ENCODE measurements at regions not wholly inside any gene's neighbourhood (a gene's known extent, or its start where the extent isn't known, plus 50 kb on each side); places are given as distances from the start of the nearest gene placed in this dataset.
A peak's percentile ranks its signal among the peaks of the same experiment; 100 is the strongest.

DNA sequence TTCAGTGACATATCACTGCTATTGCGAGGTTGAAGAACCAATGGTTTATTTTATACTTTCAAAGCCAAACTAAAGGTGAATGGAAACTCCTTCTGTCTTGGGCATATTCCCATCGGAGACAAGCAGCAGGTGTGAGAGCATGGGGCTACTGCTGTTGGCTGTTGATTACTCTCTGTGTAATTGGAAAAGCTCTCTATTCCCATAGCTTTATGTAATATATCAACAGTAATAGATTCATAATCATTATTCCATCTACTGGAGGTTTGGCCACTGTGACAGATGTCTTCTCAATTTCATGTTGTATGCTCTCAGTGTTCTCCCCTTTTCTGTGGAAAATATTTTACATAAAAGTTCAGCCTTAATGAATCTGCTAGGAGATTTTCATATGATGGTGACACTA is 352.0 kb downstream of the BTG1 start:
- no peak for DNase-seq (ENCODE audit: low read depth in 2 of 2)

DNA sequence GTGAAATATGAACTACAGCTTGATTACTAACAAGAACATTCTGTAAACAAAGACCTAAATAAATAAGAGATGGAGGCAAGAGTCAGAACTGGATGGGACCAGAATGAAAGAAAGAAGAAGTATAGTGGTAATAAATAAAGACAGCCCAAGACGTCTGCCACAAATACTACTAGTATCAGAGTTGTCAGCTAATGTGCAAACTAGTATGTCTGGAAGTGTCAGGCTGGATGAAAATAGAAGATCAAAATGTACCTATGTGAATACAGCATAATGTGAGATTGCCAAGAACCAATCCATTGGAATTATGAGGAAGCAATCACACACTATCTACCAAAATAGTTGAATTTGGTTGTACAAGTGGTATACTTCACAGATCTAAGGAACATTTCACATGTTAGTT is 353.0 kb downstream of the BTG1 start:
- DNase-seq (ENCODE audit: low read depth in 2 of 2): no peak

DNA sequence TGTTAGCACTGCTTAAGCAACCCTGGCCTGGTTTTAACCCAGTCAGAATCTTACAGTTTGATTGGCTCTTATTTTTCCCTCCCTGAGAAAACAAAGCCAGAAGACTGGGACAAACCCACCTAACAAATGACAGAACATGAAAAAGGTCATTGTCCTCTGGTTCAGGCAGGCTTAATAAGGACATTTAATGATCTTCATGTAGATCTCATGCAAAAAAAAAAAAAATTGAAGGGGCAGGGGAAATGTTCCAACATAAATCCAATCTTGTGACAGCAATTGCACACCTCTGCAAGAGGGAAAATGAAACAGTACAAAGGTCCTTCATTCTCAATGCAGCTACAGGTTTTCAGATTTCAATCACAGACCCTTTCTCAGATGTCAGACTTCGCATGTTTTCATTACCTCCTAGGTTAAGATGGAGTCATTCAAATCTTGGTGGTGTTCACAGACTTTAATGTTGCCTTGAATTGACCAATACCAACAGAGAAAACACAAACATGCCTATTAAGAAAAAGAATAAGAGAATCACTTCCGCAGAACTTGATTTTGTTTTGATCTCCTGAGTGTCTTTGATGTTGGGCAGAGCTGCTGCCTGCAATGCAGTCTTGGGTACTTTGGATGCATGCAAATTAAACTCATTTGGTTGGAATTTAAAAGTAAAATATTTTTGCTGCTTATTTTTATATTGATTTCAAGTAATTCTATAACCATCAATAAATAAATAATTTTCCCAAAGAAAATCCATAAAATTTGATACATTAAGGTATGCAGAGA is 359.0 kb downstream of the BTG1 start:
- DNase-seq (ENCODE audit: low read depth in 2 of 2): no peak

DNA sequence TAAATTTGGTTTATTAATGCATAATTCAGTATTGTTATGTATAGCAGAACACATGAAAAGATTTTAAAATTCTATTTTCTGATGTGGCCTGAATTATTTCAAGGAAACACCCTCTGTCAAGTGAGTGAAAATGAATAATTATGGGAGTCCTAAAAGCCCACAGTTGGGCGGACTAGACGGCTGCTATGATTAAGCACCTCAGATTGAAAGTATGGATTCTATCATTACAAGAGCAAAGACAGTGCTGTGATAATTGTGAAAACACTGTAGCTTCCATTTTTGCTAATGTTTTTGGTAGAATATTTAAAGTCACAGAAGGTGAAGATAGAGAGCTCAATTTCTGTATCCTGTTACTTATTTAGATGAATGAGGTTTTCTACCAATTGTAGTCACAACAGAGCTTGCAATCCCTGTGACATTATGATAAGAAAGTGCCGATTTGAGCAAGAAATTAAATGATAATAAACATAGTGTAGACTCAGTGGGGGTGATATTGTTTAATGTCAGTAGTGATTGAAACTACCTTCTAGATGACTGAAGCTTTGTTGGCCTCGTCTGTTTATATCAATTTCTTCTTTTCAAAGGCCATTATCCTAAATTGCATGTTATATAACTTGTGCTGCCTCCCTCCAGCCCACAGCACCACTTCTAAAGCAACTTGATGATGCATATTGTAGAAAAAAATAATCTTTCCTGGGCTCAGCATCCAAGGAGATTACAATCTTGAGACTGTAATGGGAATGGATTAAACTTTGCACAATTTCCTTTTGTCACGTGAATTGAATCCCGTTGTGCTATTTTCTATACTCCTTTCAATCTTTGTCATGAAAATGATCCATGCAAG is 359.8 kb downstream of the BTG1 start:
- DNase-seq (ENCODE audit: low read depth in 2 of 2): no peak

DNA sequence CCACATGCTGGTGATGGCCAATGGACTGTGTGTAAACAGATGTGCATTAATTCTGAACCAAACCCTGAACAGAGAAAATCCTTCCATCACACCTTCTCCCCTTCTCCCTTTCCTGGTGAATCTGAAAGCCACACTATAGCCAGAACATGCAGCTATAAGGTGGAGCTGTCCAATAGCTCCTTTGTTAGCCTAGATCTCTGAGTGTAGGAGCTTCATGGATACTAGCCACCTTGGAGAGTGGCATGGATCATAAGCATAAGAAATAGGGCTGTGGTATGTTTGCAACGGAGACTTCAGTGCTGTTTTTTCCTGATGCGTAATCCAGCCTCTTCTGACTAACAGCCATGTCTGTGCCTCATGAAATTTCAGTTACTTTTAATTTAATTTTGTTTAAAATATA is 364.5 kb downstream of the BTG1 start:
- DNase-seq (ENCODE audit: low read depth in 2 of 2): peak in 1 of 2 experiments; percentile 17

DNA sequence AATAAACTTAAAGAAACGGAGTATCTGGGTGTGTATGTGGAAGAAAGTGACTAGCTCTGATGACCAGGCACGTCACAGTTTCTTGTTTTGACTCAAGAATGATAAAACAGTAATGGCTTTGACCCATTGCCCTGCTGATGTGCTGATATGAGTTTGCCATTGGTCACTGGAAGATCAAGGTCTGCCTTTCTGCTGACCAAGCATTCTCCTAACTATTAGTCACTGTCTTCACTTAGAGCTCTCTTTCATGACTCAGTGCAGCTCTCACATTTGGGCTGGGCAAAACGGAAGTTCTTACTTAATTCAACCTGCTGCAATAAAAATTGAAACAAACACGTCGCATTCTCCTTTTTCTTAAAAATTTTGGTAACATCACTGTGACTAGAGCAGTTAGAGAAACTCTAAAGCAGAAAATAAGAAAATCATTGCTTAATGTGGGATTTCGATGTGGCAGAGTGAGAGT is 366.7 kb downstream of the BTG1 start:
- DNase-seq (ENCODE audit: low read depth in 2 of 2): peak; percentile 35 to 36

DNA sequence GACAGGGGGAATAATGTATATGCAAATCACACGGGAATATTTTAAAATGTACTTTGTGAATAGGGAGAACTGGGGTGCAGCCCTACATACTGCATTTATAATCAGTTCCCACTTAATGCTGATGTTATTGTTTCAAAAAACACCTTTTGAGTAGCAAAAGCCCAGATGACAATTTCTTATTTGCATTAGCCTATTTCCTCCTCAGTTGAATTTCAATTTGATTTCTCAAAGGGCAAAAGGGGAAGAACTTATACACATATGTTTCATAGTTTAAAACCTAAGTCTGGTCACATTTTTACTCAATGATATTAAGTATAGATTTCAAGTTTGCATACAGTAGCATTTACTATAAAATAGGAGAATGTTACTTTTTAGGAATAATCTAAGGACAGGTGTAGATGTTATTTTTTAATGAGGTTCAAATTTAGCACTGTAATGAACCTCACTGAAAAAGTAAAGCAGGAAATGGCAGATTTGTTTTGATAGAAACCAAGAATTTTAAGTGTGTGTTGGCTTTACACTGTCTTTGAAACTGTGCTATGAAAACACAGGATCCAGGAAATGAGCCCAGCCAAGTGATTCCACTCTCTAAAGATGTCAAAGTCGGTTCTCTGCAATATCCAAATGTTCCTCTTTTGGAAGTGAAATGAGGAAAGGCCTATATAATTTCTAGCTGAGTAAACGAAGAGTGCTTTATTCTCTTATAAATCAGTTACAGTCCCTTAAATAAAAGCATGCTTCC is 367.4 kb downstream of the BTG1 start:
- no peak for DNase-seq (ENCODE audit: low read depth in 2 of 2)

DNA sequence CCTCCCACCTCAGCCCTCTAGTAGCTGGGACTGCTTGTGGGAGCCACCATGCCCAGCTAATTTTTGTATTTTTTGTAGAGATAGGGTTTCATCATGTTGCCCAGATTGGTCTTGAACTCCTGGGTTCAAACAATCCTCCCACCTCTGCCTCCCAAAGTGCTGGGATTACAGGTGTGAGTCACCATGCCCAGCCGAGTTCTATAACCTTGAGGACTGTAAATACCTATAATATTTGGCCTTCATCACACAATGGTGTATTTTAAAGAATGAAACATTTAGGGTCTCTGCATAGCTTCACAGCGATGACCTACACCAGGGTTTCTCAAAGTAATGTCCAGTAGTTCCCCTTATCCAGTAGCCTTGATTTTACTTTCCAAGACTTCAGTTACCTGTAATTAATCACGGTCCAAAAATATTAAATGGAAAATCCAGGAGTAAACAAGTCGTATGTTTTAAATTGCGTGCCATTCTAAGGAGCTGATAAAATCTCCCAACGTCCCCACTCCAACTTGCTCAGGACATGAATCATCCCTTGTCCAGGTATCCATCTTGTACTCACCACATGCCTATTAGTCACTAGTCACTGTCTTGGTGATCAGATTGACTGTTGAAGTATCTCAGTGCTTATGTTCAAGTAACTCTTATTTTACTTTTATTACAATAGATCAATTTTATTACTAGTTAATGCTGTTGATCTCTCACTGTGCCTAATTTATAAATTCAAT is 368.2 kb downstream of the BTG1 start:
- no peak for DNase-seq (ENCODE audit: low read depth in 2 of 2)

DNA sequence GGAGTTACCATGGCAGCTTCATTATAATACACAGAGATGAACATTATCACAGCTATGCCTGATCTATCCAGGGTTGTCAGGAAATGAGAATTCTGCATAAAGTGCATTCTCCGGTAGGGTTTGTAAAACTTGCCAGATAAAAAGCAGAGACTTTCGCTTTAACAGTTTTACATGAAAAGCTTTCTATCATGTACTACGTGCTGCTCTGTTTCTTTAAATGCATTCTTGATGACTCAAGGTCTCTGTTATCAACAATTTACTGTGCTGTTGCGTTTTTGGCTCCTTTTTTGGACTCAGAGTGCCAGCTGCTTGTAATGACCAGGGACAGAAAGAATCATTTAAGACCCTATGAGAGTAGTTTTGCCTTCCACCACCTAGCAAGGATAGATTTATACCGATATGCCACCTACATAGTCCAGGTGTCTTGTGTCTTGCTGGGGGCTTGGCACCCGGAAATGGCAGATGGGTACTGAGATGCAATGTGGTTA is 371.2 kb downstream of the BTG1 start:
- peak in 1 of 2 experiments; percentile 20 for DNase-seq (ENCODE audit: low read depth in 2 of 2)

DNA sequence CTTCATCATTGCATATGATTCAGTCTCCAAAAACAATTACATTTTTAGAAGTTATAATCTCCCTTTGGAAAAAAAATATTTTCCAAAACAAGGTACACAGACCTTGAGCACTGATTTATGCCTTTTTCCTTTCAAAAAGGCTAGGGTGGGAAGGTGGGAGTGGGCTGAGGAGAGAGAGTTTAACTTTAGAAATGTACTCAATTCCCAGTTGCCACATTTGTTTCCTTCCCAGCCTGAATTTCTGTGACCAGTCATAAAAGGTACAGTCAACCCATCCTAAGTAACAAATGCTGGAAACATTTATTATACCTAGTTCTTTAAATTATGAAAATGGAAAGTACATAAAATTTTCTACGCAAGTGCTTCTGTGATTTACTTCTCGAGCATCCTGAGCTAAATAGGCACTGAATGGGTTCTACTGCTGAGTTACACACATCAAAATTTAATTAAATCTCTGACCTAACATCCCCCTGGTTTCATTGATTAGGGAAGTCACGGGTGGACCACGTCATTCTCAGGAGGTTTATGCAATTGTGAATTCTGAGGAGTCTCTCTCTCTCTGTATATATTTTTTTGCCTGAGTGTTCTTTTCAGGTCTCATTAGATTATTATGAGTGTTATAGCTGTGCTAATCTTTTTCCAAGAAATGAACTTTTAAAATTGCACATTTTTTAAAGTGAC is 371.8 kb downstream of the BTG1 start:
- no peak for DNase-seq (ENCODE audit: low read depth in 2 of 2)

DNA sequence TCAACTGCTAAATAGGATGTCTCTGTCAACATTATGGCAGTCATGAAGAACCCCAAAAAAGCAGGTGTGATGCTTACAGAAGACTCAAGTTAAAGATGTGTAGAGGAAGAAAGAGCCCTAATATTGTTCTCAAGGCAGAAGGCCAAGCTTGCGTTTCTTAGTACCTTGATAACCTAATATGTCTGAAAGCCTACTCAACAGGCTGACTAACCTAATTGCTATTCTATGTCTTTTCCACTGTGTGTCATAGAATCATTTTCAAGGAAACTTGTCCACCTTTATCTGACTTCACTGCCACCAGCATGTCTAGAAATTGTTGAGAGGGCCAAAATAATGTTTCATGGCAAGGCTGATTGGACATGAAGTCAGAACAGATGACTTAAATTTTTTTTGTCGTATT is 373.2 kb downstream of the BTG1 start:
- DNase-seq (ENCODE audit: low read depth in 2 of 2): no peak

DNA sequence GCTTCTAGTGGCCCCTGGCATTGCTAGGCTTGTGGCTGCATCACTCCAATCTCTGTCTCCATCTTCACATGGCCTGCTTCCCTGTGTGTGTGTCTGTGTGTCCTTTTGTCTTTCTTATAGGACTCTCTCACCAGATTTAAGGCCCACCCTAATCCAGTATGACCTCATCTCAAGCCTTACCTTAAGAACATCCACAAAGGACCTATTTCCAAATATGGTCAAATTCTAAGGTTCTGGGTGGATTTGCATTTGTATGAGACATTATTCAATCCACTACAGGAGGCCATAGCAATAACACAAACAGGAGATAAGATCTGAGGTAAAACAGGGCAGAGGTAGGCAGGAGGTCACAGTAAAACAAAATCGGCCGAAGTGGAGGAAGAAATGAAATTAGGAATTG is 375.9 kb downstream of the BTG1 start:
- DNase-seq (ENCODE audit: low read depth in 2 of 2): no peak

DNA sequence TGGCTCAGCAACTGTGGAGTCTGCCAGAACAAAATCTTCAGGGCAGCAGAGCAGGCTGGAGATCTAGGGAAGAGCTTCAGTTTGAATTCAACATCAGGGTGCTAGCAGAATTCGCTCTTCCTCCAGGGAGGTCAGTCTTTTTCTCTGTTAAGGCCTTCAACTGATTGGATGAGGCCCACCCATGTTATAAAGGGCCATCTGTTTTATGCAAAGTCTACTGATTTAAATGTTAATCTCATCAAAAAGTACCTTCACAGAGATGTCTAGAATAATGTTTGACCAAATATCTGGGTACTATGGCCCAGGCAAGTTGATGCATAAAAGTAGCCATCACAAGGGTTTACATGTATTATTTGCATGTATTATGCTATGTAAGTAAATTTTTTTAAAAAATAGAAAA is 378.4 kb downstream of the BTG1 start:
- no peak for DNase-seq (ENCODE audit: low read depth in 2 of 2)

DNA sequence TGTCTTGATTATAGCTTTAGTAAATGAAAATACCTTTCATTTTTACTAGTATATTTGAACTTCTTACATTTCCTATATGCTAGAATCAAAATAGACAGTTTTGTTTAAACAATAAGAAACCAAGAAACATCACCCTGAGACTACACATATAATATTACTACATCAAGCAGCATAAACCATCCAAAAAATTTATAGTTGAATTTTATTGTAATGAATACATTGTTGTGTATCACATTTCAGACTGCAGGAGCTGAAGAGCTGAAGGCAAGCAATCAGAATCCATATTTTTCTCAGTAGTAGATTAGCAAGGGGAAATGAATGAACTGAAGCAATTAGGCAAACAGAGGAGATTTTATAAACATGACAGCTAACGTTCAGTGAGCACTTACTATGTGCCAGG is 379.2 kb downstream of the BTG1 start:
- DNase-seq (ENCODE audit: low read depth in 2 of 2): no peak

DNA sequence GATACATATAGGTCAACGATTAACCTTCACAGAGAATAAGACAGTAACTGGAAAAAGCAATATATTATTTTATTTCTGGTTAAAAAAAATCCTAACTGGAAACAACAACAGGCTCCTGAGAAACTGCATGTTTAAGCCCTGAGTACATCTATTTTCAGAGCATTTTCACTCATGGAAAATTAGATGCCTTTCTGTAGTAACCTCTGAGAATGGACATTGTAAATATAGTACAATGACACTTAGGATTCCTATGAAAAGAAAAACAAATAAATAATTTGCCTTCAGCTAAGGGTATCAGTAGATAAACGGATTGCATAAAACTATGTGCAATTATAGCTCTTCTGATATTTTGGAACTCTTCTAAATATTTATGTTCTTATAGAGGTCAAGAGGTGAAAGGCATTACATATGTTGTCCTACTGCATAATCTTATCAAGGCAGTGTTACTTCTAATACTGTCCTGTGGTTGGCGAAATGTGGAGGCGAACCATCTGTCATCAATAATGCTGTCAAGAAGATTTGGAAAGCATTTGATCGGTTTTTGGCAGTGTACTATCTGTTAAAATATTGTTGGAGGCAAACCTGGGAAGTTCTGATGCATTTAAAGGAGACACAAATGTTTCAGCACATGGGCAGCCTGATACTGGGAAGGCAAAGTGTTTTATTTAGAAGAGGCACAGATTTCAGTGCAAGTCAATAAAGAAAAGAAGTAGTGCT is 381.8 kb downstream of the BTG1 start:
- no peak for DNase-seq (ENCODE audit: low read depth in 2 of 2)

DNA sequence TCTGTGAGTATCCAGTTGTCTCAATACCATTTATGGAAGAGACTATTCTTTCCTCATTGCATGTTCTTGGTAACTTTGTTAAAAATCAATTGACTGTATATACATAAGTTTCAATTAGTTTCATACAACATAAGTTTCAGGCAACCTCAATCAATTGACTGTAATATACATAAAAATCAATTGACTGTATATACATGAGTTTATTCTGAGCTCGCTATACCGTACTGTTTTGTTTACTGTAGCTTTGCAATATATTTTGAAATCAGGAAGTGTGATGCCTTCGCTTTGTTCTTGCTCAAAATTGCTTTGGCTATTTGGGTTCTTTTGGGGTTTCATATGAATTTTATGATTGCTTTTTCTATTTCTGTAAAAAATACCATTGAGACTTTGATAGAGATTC is 392.0 kb downstream of the BTG1 start:
- DNase-seq (ENCODE audit: low read depth in 2 of 2): no peak

DNA sequence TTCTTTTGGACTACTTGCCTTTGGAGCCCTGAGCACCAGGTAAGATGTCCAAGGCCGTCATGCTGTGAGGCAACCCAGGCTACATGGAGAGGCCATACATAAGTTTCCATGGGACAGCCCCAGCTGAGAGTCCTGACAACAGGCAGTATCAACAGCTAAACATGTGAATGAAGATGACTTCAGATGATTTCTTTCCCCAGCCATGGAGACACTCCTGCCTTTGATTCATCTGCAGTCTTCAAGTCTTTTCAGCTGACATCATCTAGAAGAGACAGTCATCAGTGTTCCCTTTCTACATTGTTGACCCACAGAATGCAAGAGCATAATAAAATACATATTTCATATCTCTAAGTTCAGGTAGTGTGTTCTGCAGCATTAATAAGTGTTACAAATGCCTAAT is 398.7 kb downstream of the BTG1 start:
- DNase-seq (ENCODE audit: low read depth in 2 of 2): no peak

DNA sequence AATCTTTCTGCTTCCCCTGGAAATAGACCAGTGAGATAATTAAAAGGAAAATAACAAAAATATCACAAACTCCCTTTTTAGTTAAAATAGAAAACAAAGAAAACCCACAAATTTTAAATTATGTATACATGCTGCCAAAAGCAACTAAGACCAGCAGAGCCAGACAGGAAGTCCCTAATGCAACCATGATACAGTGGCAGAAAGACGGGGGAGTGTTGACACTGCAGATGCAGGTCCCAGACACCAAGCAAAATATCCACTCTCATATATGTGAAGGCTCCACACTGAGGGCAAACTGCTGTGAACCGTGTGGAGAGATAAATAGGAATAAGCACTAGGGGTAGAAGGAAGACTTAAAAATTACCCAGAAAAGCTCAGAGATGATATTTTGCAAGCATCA is 401.0 kb downstream of the BTG1 start:
- DNase-seq (ENCODE audit: low read depth in 2 of 2): no peak

DNA sequence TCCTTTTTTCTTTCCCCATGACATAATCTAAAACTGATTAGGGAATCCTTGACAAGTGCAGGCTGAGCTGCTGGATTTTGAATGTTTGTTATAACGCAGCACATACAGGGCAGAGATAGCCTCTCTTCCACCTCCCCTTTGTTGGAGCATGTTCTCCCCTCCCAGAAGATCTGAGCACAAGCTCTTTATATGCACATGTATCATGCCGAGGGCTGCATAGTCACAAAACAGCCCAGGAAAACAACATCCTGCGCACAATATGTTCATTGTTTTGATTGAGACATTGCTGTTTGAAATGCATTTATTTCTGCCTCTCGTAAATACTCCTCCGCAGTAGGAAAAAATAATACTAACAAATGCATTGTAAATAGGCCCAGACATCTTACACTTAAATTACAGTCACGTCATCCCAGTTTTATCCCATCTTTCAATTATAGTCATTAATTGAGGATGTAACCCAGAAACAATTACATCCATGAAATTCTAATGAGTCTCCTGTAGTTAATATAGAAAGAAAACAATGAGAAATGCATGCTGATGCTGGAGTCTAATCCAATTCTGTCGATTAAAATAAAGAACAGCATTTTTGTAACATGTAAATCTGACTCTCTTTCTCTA is 401.8 kb downstream of the BTG1 start:
- no peak for DNase-seq (ENCODE audit: low read depth in 2 of 2)

DNA sequence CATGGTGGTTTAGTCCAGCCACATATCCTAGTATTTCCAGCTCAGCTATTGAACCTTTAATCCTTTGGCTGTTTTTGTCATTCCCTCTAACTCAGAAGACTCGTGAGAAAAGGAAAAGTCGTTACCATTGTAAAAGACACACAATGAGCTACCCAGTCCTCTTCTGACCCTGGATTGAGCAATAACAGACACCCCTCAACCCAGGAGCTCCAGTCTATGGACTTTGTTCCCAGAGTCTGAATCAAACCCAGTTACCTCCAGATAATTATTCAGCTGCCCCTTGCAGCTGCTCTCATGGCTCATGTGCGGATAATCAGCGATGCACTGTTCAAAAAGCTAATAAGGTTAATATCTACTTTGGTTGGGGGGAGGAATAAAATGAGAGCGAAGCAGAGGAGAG is 402.4 kb downstream of the BTG1 start:
- DNase-seq (ENCODE audit: low read depth in 2 of 2): no peak
